ENCODE measurements at regions not wholly inside any gene's neighbourhood (a gene's known extent, or its start where the extent isn't known, plus 50 kb on each side); places are given as distances from the start of the nearest gene placed in this dataset.

DNA sequence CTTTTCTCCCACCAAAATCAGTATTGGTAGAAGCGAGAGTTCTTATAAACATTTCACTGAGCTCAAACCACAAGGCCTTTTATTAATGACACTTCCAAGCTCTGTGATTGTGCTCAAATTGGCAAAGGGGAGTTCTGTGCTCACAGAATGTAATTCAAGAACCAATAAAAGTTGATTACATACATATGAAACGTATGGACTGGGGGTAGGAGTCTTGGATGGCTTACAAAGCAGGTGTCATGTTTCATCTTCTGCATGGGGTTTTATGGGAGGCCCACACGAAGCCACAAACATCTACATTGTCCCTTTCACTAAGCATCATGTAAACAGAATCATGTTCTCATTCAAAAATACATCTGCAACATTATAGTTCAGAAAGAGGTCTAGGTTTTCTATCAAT, 828.3 kb downstream of the VRK1 start:
- Histone ChIP-seq H3K9me2 (ENCODE audit: insufficient read depth, low read length) (no peaks in the 10 kb centered on the region), H3K4me3 (ENCODE audit: low read length) (no peak overlapping the region), H3F3A (ENCODE audit: insufficient read depth, low read length, poor library complexity, severe bottlenecking) (no peaks in the 10 kb centered on the region), H3K27me3 (ENCODE audit: insufficient read depth, low read depth, low read length) (no peaks in the 10 kb centered on the region), H3K27ac (ENCODE audit: low read length) (no peak overlapping the region), H3K4me2 (ENCODE audit: low read length) (no peak overlapping the region), H2AFZ (ENCODE audit: low read depth, low read length) (no peak overlapping the region), H3K9me3 (ENCODE audit: low read length) (no peaks in the 10 kb centered on the region), H3K79me2 (replicated peaks; ENCODE audit: insufficient read depth, low read length) (no peaks in the 10 kb centered on the region), H4K20me1 (ENCODE audit: insufficient read depth) (no peaks in the 10 kb centered on the region), H3K9ac (ENCODE audit: low read length) (no peak overlapping the region), H3K36me3 (ENCODE audit: insufficient read depth, low read length) (no peaks in the 10 kb centered on the region)
- no peak for TF ChIP-seq SMC3 (conservative IDR thresholded peaks at IDR 0.05; ENCODE audit: poor library complexity)
- TF ChIP-seq EP300 (conservative IDR thresholded peaks at IDR 0.05; ENCODE audit: poor library complexity, severe bottlenecking) = no peak
- no peak for TF ChIP-seq EZH2 (IDR thresholded peaks at IDR 0.05; ENCODE audit: borderline replicate concordance, insufficient read depth, low read length, poor library complexity, severe bottlenecking)
- no peak for TF ChIP-seq TAF1 (IDR thresholded peaks at IDR 0.05; ENCODE audit: low read depth)
- TF ChIP-seq, protein P1, sequence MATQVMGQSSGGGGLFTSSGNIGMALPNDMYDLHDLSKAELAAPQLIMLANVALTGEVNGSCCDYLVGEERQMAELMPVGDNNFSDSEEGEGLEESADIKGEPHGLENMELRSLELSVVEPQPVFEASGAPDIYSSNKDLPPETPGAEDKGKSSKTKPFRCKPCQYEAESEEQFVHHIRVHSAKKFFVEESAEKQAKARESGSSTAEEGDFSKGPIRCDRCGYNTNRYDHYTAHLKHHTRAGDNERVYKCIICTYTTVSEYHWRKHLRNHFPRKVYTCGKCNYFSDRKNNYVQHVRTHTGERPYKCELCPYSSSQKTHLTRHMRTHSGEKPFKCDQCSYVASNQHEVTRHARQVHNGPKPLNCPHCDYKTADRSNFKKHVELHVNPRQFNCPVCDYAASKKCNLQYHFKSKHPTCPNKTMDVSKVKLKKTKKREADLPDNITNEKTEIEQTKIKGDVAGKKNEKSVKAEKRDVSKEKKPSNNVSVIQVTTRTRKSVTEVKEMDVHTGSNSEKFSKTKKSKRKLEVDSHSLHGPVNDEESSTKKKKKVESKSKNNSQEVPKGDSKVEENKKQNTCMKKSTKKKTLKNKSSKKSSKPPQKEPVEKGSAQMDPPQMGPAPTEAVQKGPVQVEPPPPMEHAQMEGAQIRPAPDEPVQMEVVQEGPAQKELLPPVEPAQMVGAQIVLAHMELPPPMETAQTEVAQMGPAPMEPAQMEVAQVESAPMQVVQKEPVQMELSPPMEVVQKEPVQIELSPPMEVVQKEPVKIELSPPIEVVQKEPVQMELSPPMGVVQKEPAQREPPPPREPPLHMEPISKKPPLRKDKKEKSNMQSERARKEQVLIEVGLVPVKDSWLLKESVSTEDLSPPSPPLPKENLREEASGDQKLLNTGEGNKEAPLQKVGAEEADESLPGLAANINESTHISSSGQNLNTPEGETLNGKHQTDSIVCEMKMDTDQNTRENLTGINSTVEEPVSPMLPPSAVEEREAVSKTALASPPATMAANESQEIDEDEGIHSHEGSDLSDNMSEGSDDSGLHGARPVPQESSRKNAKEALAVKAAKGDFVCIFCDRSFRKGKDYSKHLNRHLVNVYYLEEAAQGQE (IDR thresholded peaks at IDR 0.05; ENCODE audit: borderline replicate concordance) = no peak
- TF ChIP-seq, protein P2, sequence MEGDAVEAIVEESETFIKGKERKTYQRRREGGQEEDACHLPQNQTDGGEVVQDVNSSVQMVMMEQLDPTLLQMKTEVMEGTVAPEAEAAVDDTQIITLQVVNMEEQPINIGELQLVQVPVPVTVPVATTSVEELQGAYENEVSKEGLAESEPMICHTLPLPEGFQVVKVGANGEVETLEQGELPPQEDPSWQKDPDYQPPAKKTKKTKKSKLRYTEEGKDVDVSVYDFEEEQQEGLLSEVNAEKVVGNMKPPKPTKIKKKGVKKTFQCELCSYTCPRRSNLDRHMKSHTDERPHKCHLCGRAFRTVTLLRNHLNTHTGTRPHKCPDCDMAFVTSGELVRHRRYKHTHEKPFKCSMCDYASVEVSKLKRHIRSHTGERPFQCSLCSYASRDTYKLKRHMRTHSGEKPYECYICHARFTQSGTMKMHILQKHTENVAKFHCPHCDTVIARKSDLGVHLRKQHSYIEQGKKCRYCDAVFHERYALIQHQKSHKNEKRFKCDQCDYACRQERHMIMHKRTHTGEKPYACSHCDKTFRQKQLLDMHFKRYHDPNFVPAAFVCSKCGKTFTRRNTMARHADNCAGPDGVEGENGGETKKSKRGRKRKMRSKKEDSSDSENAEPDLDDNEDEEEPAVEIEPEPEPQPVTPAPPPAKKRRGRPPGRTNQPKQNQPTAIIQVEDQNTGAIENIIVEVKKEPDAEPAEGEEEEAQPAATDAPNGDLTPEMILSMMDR (IDR thresholded peaks at IDR 0.05; ENCODE audit: poor library complexity, severe bottlenecking) = no peak
- TF ChIP-seq RAD21 (conservative IDR thresholded peaks at IDR 0.05) = no peak
- no peak for TF ChIP-seq MXI1 (conservative IDR thresholded peaks at IDR 0.05; ENCODE audit: poor library complexity, severe bottlenecking)
- no peak for TF ChIP-seq POLR2AphosphoS5 (IDR thresholded peaks at IDR 0.05)

DNA sequence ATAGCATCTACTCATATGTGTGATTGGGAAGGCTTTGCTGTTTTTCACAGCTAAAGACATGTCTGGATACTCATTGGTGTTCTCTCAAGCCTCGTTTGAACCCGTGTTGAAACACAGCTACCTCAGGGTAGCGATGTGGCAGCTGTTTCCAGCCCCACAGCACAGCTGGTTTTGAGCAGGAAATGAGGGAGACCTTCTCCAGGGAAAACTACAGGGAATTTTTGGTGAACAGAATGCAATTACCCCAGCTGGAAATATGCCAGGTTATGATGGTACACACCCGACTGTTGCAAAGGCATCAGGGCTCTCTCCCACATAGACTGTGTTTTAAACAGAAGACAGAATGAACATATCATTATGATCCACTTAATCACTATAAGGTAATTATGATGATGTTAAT, 828.9 kb downstream of the VRK1 start:
- no peaks in the 10 kb centered on the region for H3K9me3 ChIP-seq (ENCODE audit: low read length)
- H3K27me3 ChIP-seq (ENCODE audit: insufficient read depth, low read depth, low read length) = no peaks in the 10 kb centered on the region
- TF ChIP-seq POLR2AphosphoS5 (IDR thresholded peaks at IDR 0.05) = no peak
- TF ChIP-seq SMC3 (conservative IDR thresholded peaks at IDR 0.05; ENCODE audit: poor library complexity) = no peak
- no peak for TF ChIP-seq TAF1 (IDR thresholded peaks at IDR 0.05; ENCODE audit: low read depth)
- TF ChIP-seq, protein P1 (IDR thresholded peaks at IDR 0.05; ENCODE audit: borderline replicate concordance) = no peak
- no peak for TF ChIP-seq EP300 (conservative IDR thresholded peaks at IDR 0.05; ENCODE audit: poor library complexity, severe bottlenecking)
- TF ChIP-seq MXI1 (conservative IDR thresholded peaks at IDR 0.05; ENCODE audit: poor library complexity, severe bottlenecking) = no peak
- TF ChIP-seq EZH2 (IDR thresholded peaks at IDR 0.05; ENCODE audit: borderline replicate concordance, insufficient read depth, low read length, poor library complexity, severe bottlenecking) = no peak
- TF ChIP-seq, protein P2 (IDR thresholded peaks at IDR 0.05; ENCODE audit: poor library complexity, severe bottlenecking) = no peak
- no peak for TF ChIP-seq RAD21 (conservative IDR thresholded peaks at IDR 0.05)
- no peaks in the 10 kb centered on the region for H3F3A ChIP-seq (ENCODE audit: insufficient read depth, low read length, poor library complexity, severe bottlenecking)
- H3K36me3 ChIP-seq (ENCODE audit: insufficient read depth, low read length) = no peaks in the 10 kb centered on the region
- H3K79me2 ChIP-seq (replicated peaks; ENCODE audit: insufficient read depth, low read length) = no peaks in the 10 kb centered on the region
- no peaks in the 10 kb centered on the region for H3K9me2 ChIP-seq (ENCODE audit: insufficient read depth, low read length)
- H4K20me1 ChIP-seq (ENCODE audit: insufficient read depth) = no peaks in the 10 kb centered on the region
- H2AFZ ChIP-seq (ENCODE audit: low read depth, low read length) = no peak overlapping the region
- H3K9ac ChIP-seq (ENCODE audit: low read length) = no peak overlapping the region
- H3K27ac ChIP-seq (ENCODE audit: low read length) = no peak overlapping the region
- no peak overlapping the region for H3K4me2 ChIP-seq (ENCODE audit: low read length)
- H3K4me3 ChIP-seq (ENCODE audit: low read length) = no peak overlapping the region

Measured in neural cell (in vitro differentiated cells).